GM18502 (cell line): ENCODE measurements at regions not wholly inside any gene's neighbourhood (a gene's known extent, or its start where the extent isn't known, plus 50 kb on each side); places are given as distances from the start of the nearest gene placed in this dataset.
A peak's percentile ranks its signal among the peaks of the same experiment; 100 is the strongest.

Experiments
- ATAC-seq: cut with Tn5 transposase; IDR thresholded peaks from one replicate; pipeline ENCODE4 v1.9.1; 2021; ENCODE audit warnings: mild to moderate bottlenecking; ENCODE audit not compliant: unreplicated experiment, poor library complexity

- ATAC-seq = no peak
Observed at GRCh38 chr21:31570824-31571566, 88.5 kb upstream of the SOD1 start.

GRCh38 chr21:31566611-31567010, 92.9 kb upstream of the SOD1 start:
- no peak for ATAC-seq

- ATAC-seq = no peak
Observed at GRCh38 chr21:31566064-31566463, 93.4 kb upstream of the SOD1 start.

- no peak for ATAC-seq
Observed at GRCh38 chr21:31564439-31564838, 95.1 kb upstream of the SOD1 start.

- ATAC-seq = no peak
Observed at GRCh38 chr21:31560479-31560878, 99.0 kb upstream of the SOD1 start.

GRCh38 chr21:31559368-31560119, 99.9 kb upstream of the SOD1 start:
- ATAC-seq = peak; percentile 84

- peak; percentile 91 for ATAC-seq
Observed at GRCh38 chr21:31558962-31559367, 100.5 kb upstream of the SOD1 start.

- peak; percentile 5 for ATAC-seq
Observed at GRCh38 chr21:31558189-31558961, 101.1 kb upstream of the SOD1 start.

- no peak for ATAC-seq
Observed at GRCh38 chr21:31557421-31558188, 101.9 kb upstream of the SOD1 start.

- ATAC-seq = no peak
Observed at GRCh38 chr21:31556662-31557061, 102.8 kb upstream of the SOD1 start.

GRCh38 chr21:31555741-31556191, 103.7 kb upstream of the SOD1 start:
- no peak for ATAC-seq

GRCh38 chr21:31554511-31555022, 104.9 kb upstream of the SOD1 start:
- peak; percentile 47 for ATAC-seq

GRCh38 chr21:31553926-31554325, 105.6 kb upstream of the SOD1 start:
- ATAC-seq = no peak

GRCh38 chr21:31553461-31553860, 106.0 kb upstream of the SOD1 start:
- no peak for ATAC-seq

GRCh38 chr21:31552826-31553225, 106.7 kb upstream of the SOD1 start:
- no peak for ATAC-seq

GRCh38 chr21:31550070-31550469, 109.4 kb upstream of the SOD1 start:
- no peak for ATAC-seq

- no peak for ATAC-seq
Observed at GRCh38 chr21:31548688-31549087, 110.8 kb upstream of the SOD1 start.

GRCh38 chr21:31546443-31547170, 112.9 kb upstream of the SOD1 start:
- no peak for ATAC-seq

- no peak for ATAC-seq
Observed at GRCh38 chr21:31545036-31545435, 114.5 kb upstream of the SOD1 start.
